ENCODE measurements at regions not wholly inside any gene's neighbourhood (a gene's known extent, or its start where the extent isn't known, plus 50 kb on each side); places are given as distances from the start of the nearest gene placed in this dataset.
"Not testable (repeated sequence)": the region's sequence is repeated elsewhere in the genome, so short reads cannot be mapped to it uniquely, and the experiment has no call there.

DNA sequence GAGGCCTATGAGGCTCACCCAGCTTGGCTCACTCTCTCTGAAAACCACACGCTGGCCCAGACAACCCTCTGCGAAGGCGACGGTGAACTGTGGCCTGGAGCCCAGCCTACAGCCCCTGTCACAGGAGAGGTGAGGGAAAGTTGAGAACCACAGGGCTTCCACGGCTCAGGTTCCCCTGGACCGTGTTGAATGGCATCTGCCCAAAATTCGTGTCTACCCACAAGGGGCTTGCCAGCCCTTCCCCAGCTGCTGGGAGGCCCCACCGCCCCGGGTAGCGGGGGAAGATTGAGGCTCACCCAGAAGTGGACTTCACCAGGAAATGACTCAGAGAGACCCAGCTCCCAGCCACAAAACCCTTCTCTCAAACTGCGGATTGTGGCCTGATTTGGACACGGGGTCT is 197.1 kb downstream of the CTTN start:
- DNase-seq: no peak

DNA sequence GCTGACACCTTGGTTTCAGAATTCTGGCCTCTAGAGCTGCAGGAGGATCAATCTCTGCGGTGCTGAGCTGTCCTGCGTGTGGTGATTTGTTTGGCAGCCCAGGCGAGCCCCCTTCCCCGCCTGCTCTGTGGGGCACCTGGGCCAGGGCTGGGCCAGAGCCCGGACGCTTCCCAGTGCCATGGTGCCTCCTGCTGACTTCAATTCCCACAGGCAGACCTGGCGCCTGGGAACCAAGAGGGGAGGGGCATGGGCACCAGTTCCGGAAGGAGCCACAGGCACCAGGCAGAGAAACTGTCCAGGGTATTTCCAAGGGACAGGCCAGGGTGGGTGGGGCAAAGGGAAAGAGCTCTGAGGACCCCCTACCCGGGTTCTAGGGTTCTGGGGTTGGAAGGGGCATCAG is 197.8 kb downstream of the CTTN start:
- no peak for DNase-seq

DNA sequence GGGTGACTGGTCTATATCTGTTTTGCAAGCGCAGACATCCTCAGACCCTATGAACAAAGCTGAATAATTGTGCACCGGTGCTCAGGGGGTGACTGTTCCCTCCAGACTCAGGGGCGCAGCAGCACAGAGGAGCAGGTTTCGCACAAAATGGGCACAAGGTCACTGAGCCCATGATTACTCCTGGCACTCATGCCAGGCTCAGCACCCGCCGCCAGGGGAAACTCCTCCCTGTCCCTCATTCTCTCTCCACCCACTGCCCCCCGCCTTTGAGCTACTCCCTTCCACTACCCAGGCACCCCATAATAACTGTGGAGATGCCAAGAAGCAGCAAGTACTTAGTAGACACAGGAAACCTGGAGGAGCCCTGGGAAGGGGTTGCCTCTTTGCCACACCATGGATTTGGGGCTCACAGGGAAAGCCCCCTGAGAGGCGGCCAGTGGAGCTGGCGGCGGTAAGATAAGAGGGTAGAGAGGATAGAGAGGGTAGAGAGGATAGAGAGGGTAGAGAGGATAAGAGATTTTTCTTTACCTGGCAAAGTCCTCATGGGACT is 198.8 kb downstream of the CTTN start:
- DNase-seq: no peak

DNA sequence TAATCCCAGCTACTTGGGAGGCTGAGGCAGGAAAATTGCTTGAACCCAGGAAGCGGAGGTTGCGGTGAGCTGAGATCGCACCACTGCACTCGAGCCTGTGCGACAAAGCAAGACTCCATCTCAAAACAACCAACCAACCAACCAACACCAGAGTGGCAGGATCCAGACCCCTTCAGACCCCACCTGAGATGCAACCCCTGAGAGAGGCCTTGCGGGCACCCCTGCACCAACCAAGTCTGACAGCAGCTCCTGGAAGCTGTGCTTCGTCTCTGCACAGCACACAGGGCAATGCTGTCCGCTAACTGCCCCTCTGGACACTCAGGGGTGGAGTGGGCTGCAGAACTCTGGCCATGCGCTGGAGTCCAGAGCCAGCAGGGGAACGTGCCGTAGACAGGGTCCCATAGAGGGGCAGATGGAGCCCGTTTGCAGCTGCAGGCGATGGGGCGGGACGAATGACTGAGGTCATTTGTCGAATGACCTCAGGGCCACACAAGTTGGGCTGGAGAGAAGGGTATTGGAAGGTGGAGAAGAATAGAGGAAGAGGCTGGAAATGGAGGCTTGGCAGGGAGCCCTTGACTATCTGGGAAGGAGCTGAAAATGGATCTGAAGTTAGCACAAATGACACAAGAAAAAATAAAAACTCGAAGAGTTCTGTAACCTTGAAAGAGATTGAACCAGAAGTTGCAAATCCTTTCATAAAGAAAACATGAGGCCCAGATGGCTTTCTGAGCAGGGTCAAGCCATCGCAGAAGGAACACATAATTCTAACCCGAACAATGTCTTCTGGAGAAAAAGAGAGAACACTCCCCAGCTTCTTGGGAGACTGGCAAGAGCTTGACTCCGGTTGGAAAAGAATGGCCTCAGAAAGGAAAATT is 199.7 kb downstream of the CTTN start:
- DNase-seq: no peak

DNA sequence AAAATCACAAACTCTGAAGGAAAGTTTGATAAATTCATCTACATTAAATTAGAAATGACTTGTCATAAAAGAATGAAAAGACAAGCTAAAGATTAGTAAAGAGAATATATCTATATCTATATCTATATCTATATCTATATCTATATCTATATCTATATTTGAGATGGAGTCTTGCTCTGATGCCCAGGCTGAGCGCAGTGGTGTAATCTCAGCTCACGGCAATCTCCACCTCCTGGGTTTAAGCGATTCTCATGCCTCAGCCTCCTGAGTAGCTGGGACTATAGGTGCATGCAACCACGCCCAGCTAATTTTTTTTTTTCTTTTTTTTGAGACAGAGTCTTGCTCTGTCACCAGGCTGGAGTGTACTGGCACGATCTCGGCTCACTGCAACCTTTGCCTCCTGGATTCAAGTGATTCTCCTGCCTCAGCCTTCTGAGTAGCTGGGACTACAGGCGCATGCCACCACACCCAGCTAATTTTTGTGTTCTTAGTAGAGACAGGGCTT is 202.6 kb downstream of the CTTN start:
- not testable (repeated sequence) for DNase-seq

DNA sequence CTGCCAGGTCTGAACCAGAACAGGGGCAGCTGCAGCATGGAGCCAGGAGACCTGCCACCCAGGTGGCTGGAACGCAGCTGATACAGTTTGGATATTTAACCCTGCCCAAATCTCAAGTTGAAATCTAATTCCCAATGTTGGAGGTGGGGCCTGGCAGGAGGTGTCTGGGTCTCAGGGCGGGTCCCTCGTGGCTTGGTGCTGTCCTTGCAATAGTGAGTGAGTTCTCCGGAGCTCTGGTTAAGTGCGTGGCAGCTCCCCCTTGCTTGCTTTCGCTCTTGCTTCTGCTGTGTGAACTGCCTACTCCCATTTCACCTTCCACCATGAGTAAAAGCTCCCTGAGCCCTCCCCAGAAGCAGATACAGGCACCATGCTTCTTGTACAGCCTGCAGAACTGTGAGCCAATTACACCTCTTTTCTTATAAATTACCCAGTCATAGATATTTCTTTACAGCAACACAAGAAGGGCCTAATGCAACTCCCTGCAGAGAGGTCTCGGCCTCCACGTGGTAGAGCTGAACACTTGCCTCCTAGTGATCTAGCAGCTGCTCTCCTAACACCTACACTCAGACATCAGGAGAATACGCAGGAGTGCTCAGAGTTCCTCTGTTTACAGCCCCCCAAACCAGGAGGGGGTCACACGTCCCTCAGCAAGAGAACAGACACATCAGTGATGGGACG is 203.7 kb downstream of the CTTN start:
- DNase-seq: no peak

DNA sequence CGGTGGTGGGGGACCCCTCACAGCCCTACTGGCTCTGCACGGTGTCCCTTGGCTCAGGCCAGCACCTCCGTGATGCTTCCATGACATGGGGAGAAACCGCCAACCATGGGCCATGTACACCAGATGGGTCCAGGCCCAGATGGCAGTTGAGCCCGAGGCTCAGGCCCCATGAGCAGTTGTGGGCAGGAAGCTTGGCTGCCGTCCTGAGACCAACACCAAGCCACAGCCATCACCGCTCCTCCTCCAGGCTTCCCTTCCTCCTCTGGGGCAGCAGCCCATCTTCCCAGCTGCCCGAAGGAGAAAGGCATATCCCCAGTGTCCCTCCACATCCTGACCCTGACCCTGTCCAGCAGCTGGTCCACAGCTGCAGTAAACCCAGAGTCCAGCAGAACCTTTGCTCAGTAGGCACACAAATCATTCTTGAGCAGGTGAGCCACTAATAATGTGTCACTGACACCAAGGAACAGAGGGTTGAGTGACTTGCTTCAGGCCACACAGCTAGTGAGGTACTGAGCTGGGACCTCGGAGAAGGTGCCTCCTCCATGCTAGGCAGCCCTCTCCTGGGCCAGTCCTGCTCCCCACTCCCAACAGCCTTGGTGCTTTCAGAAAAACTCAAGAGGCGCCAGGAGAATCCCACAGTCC is 204.9 kb downstream of the CTTN start:
- no peak for DNase-seq

DNA sequence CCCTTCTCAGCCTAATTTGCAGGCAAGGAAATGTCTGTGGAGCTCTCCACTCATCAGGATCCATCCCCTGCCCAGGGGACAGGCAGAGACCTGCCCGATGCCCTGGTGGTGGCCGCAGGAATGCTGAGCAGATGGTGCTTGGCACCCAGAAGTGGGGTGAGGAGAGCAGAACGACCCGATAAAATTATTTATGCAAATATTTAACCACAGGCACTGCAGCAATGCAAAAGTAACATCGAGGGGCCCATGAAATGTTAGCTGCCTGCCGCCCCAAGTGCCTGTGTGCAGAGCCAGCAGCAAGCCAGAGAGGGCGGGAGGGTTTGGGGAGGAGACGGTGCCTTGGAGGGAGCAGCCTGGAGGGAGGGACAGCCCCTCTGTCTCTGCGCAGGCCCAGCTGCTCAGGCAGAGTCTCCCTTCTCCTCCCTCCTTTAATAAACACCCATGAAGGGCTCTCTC is 205.5 kb downstream of the CTTN start:
- no peak for DNase-seq

DNA sequence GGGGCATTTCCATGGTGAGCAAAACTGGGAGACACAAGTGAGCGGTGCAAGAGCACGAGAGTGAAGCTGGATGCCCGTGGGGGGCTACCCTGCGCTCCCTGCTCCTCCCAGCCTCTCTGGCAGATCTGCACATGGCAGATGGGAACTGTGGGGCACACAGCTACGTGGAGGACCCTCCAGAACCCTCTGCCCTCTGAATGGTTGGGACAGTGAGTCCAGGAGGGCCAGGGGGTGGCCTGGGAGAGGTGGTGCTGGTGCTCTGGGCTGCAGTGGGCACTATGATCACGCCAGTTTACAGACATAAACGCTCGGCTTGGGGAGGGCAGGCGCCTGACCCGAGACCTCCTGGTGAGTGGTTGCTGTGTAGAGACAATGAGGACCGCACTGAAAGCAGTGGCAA is 205.9 kb downstream of the CTTN start:
- DNase-seq: no peak

DNA sequence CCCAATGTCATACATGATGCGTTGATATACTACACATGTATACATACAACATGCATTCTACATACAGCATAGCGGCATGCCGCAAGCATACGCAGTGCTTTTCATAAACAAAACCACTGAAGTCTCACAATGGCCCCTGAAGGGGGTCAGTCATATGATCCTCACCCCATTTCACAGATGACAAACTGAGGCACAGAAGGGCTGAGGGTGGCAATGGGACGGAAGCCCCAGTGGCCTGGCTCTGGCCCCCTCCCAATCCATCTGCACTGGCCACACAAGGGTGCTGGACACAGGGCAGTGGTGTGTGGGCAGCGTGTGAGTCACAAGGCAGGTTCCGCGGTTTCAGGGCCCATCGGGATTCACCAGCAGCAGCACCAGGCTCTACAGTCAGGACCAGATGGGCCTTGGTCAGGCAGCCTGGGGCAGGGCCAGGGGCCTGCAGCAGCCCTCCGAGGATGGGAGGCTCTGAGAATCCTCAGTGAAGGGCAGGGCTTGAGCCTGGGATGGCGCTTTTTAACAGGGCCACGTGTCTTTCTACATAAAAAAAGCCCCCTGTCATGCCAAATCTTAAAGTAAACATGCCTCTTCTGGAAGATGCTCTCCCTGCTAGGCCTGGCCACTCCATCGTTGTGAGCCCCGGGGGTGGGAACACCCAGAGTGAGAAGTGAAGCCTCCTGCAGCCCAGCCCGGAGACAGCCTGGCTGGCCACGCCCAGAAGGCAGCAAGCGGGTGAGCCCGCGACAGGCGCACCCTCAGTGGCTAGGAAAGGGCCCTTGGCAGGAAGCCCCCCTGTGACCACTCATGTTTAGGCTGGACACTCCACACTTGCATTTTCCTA is 206.5 kb downstream of the CTTN start:
- DNase-seq: no peak

DNA sequence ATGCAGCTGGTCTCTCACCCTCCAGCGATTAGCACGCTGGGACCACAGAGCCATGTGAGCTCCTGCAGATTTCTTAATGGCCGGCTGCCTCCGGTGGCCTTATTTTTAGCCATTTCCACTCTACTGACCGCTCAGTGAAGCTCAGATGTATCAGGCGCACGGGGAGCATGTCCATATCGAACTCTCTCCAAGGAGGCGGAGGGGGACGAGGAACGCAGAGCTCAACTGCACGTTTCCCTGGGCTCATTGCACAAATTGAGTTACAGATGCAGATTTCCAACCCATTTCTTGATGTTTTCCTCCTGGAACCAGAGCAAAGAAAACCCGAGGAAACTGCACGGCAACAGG is 207.1 kb downstream of the CTTN start:
- no peak for DNase-seq

DNA sequence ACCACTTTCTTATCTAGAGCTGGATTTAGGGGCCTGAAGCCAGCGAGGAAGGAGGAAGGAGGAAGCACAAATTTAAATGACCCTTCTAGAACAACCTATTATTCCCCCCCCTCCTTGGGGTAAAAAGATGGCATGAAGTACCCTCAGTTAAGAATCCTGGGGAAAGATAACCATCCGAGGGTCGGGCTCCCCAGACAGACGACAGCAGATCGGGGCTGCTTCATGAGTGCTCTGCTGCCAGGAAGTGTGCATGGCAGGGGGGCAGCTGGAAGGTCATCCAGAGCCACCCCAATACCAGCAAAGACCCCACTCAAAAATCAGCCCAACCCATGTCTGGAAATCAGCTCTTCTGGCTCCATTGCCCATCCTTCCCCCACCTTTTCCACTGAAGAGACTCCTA is 207.5 kb downstream of the CTTN start:
- DNase-seq: no peak

DNA sequence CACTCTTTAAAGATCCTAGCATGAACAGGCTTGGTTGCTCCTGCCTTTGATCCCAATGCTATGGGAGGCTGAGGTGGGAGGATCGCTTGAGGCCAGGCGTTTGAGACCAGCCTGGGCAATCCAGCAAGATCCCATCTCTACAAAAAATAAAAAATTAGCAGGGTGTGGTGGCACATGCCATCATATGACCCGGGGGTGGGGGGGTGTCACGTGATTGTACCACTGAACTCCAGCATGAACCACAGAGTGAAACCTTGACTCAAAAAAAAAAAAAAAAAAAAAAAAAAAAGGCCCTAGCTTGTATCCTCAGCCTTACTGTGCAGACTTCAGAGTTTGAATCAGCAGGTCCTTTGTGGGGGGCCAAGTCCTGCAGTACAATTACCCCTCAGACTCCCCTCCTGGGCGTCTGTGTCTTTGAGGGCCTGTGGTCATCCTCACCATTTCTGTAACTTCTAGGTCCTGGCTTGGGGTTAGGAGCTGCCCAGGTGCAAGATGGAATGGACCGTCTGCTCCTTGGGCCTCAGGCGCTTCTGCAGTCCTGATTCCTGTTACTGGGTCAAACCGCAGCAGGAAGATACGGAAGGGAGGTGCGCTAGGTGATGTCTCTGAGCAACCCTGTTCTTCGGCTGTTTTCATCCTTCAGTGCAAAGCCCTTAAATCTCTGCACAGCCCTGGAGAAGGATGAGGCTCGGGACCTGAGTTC is 208.1 kb downstream of the CTTN start:
- DNase-seq: no peak

DNA sequence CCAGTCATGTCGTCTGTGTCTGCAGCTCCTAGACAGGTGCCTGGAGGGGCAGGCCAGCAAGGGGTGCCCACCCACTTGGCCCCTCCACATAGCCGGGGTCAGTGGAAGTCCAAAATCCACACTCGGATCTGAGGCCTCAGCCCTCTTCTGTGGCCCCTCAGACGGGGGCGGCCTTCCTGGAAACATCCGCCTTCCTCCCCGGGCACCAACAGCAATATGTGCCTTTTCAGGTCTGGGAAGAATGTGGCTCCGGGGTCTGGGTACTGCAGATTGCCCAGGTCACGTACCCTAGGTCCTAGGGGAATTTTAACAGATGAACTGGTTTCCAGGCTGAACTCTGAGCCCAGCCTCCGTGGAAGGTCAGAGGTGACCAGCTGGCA is 208.6 kb downstream of the CTTN start:
- no peak for DNase-seq

DNA sequence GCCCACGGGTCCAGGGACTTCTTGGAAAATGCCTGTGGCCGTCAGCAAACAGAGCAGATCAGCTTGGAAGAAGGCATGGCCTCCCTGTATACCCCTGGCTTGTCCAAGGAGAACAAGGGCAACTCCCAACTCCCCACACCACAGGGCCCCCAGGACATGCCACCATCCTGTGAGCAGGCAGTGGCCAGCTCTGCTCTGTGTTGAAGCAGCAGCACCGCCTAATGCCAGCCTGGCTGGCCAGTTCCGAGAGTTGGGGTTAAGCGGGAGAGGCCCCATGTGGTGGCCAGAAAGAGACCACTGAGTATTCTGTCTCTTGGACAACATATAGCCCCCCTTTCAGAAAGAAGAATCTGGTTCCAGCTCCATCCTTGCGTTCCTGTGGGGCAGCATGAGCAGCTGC is 209.2 kb downstream of the CTTN start:
- DNase-seq: no peak

DNA sequence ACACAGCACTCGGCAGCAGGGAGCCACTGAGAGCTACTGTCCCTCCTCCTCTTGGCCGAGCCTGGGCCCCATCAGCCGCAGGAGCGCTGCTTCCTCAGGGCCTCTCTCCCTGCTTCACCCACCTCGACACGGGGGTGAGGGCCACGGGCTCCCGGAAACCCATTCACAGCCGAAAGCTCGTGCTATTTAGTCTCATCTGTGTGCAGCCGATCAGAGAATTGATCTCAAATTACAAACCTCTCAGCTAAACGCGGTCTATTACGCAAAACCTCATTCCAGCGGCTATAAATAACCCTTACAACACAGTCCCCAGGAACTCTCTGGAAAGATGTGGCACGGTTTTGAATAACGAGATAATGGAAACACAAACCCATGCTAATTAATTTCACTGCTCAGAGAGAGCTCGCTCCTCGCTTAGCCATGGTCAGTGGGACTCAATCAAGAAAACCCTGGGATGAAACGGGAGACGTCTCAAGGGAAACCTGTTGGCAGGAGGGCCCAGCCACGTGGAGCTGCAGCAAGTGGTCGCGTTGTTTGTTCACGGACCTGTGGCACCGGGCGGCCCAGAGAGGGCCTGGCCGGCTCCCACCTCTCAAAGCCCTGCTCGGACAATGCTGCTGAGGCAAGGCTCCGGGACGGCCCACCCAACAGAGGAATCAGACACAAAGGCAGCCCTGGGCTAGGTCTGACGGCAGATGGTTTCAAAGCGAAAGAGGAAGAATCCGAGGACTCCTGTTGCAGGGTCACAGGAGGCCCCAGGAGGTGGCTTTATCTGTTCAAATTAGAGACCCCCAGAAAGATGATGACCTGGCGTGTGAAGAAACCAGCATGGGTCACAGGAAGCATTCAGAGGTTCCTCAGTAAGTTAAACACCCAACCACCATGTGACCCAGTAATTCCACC is 210.5 kb downstream of the CTTN start:
- no peak for DNase-seq

DNA sequence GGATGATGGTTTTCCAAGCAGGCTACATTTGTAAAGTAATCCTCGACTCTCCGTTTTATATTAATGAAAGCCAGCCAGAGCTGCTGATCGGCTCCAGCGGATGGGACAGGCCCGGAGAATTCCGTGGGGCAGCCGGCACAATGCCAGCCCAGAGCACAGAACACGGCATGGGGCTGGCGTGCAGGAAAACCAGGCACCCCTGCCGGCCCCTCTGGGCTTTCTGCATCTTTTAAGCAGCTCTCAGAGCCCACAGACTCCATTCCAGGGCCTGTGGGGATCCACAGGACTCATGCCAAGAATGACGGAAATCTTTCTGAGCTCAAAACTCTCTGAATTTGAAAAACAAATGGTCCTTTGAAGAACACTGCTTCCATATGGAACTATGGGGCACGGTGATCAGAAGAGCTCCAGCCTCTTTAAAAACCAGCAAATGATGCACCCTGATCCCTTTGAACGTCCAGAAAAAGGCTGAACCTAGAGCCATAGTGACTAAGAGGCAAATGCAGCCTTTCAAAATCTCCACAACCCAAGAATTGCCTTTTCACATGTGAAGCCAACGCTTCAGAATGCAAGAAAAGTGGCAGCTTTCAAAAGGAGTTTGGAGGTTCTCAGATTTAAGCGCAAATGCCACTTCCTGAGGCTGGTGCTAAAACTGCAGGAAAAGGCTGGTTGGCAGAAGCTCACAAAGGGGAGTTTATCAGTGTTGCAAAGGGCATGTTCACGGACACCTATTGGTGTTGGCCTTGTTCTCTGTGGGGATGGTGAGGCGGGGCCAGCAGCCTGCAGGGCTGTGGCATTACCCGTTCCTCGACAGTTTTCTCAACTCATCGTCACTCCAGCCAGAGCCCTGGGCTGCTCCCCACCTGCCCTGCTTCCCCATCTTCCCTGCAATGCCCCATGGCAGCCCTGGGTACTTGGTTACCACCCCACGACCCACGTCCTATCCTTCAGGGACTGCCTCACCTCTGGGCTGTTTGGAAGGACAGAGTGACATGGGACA is 212.5 kb downstream of the CTTN start:
- no peak for DNase-seq

DNA sequence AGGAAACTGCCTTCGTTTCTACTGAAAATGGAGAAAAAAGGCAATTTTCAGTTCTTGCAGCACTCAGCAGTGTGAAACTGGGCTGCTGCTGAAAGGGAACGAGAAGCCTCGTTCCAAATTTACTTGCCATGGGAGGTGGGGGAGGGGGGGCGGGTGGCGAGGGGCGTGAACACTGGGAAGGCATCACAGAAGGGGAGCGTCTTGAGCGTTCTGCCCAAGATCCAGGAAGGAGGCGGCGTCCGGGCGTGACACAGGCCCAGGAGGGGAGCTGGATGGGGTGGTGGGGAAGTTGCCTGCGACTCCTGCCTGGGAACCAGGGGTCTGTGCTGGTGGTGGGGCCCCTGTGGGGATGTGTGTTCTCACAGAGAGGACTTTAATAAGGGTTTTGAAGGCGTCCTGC is 213.5 kb downstream of the CTTN start:
- DNase-seq: no peak

DNA sequence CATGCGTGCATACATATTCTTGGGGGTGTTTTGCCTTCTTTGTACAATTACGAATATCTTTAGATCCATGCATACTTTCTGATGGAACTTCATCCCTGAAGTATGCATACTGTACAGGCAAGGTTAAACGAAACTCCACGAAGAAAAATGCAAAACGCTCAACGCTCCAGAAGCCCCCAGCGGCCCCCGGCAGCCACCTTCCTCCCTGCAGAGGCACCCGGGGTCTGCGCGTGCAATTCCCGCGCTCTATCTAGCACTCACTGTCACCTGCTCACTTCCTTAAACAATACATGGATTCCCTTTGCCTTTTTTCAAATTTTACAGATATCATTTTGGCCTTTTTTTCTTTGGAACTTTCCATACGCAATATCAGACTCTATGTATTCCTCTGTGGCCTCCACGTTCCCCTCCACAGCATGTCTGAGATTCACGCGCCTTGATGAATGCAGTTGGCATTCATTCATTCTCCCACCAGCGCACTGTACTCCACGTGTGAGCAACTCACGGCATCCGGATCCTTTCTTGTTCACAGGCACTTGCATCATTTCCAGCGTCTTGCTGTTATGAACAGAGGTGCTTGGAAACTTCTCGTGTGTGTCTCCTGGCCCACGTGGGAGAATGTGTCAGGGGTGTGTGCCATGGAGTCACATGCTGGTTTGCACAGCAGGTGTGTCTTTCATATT is 214.3 kb downstream of the CTTN start:
- no peak for DNase-seq

All from stimulated activated CD4-positive, alpha-beta T cell treated with anti-CD3 and anti-CD28 coated beads, Interleukin-4, amount 100 ng/mL, for 4 hours (primary cell).